Body of pancreas (tissue), 4 donors: ENCODE measurements at regions not wholly inside any gene's neighbourhood (a gene's known extent, or its start where the extent isn't known, plus 50 kb on each side); places are given as distances from the start of the nearest gene placed in this dataset.

Source experiments
- POLR2A ChIP-seq, 3 donors: fragments of 450-650 bp; IDR thresholded peaks; one replicate each; pipeline ENCODE4 v1.6.1; 2016; ENCODE audit warnings: antibody characterized with exemption in 3 of 3, mild to moderate bottlenecking in 2 of 3
- TF ChIP-seq, protein P1 (sequence below), 7 experiments: fragments of 450-650 bp in 4 of 7; fragments of 200-600 bp in 3 of 7; sonication (generic) in 3 of 7; IDR thresholded peaks; one replicate each; pipeline ENCODE4 v1.5.1; 2016 to 2019; ENCODE audit warnings: antibody characterized with exemption in 7 of 7

DNA sequence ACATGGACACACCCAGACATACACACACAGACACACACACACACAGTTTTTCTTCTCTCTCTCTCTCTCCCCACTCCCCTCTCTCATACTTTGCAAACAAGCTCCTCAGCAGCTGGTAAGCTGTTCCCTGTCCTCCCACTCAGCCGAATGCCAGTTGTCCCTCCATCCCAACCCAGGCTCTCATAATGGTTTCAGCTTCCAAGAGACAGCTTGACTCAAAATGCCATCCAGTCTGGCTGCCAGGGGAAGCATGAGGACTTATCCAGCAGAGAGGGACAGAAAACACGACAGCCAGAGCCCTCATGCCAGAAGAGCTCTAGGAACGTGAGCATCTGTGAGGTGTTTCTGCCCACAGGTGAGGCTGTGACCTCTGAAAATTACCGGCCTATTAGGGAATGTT is 112.6 kb upstream of the SPDL1 start:
- TF ChIP-seq, protein P1, sequence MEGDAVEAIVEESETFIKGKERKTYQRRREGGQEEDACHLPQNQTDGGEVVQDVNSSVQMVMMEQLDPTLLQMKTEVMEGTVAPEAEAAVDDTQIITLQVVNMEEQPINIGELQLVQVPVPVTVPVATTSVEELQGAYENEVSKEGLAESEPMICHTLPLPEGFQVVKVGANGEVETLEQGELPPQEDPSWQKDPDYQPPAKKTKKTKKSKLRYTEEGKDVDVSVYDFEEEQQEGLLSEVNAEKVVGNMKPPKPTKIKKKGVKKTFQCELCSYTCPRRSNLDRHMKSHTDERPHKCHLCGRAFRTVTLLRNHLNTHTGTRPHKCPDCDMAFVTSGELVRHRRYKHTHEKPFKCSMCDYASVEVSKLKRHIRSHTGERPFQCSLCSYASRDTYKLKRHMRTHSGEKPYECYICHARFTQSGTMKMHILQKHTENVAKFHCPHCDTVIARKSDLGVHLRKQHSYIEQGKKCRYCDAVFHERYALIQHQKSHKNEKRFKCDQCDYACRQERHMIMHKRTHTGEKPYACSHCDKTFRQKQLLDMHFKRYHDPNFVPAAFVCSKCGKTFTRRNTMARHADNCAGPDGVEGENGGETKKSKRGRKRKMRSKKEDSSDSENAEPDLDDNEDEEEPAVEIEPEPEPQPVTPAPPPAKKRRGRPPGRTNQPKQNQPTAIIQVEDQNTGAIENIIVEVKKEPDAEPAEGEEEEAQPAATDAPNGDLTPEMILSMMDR (IDR thresholded peaks at IDR 0.05): no peak
- TF ChIP-seq POLR2A (IDR thresholded peaks at IDR 0.05): no peak
